OCI-LY7 (cell line): ENCODE measurements at regions not wholly inside any gene's neighbourhood (a gene's known extent, or its start where the extent isn't known, plus 50 kb on each side); places are given as distances from the start of the nearest gene placed in this dataset.

ENCODE experiments used
- BruUV-seq: library from RNA; stranded (reverse); fragments of 400-500 nt; replicated peaks from 2 replicates; lab custom pipeline; 2021; lab: Mats Ljungman, UMichigan
- CTCF ChIA-PET: fragments of 300-600 bp; sonication (Branson Sonifier 250); formaldehyde crosslinking; loops from one replicate; lab custom pipeline; 2022; ENCODE audit warnings: antibody characterized with exemption; ENCODE audit not compliant: unreplicated experiment; lab: Charles Lee
- POLR2A ChIA-PET: fragments of 300-600 bp; sonication (Branson Sonifier 250); formaldehyde crosslinking; loops from one replicate; lab custom pipeline; 2022; ENCODE audit warnings: antibody characterized with exemption; lab: Charles Lee
- DNase-seq: peaks from one replicate; pipeline ENCODE4 v3.0.0-alpha.2; 2015; ENCODE audit warnings: low spot score
- H2AFZ ChIP-seq: fragments of 200-600 bp; sonication (generic), shearing (Covaris generic); 2 replicates; pipeline ENCODE4 v1.6.1; 2014; ENCODE audit warnings: mild to moderate bottlenecking, antibody characterized with exemption, low read length, moderate library complexity
- H3K27ac ChIP-seq: fragments of 200-600 bp; sonication (generic); 2 replicates; pipeline ENCODE4 v1.5.1; 2014; ENCODE audit warnings: mixed run types, low read depth, mild to moderate bottlenecking, moderate library complexity, low read length, inconsistent platforms; ENCODE audit not compliant: poor library complexity, severe bottlenecking
- H3K36me3 ChIP-seq: fragments of 200-600 bp; sonication (generic); 2 replicates; pipeline ENCODE4 v1.6.1; 2014; ENCODE audit warnings: mild to moderate bottlenecking, antibody characterized with exemption, low read length, moderate library complexity, mixed read lengths; ENCODE audit not compliant: insufficient read depth
- H3K4me1 ChIP-seq: fragments of 200-600 bp; sonication (generic); 2 replicates; pipeline ENCODE4 v1.5.1; 2014; ENCODE audit warnings: mild to moderate bottlenecking, low read length; ENCODE audit not compliant: insufficient read depth, poor library complexity, severe bottlenecking
- H3K4me2 ChIP-seq: fragments of 200-600 bp; sonication (generic); 2 replicates; pipeline ENCODE4 v1.6.1; 2014; ENCODE audit warnings: mild to moderate bottlenecking, low read length
- H3K4me3 ChIP-seq: fragments of 200-600 bp; sonication (generic); 2 replicates; pipeline ENCODE4 v1.5.1; 2014; ENCODE audit warnings: mild to moderate bottlenecking, low read depth, low read length; ENCODE audit not compliant: poor library complexity, severe bottlenecking
- H3K79me2 ChIP-seq: fragments of 200-600 bp; sonication (generic); 2 replicates; pipeline ENCODE4 v1.6.1; 2016; ENCODE audit warnings: low read depth, mild to moderate bottlenecking, low read length, moderate library complexity, mixed read lengths; ENCODE audit not compliant: insufficient read depth
- H3K9me2 ChIP-seq: fragments of 200-600 bp; sonication (generic); 2 replicates; pipeline ENCODE4 v1.6.1; 2016; ENCODE audit warnings: mild to moderate bottlenecking, low read length, mixed read lengths; ENCODE audit not compliant: insufficient read depth
- H3K9me3 ChIP-seq: fragments of 200-600 bp; sonication (generic); 2 replicates; pipeline ENCODE4 v1.6.1; 2014; ENCODE audit warnings: mild to moderate bottlenecking, mixed run types, low read length, mixed read lengths
- H4K20me1 ChIP-seq: fragments of 200-600 bp; sonication (generic); 2 replicates; pipeline ENCODE4 v1.6.1; 2014; ENCODE audit warnings: mild to moderate bottlenecking, antibody characterized with exemption, low read length, moderate library complexity, mixed read lengths; ENCODE audit not compliant: insufficient read depth
- CTCF ChIP-seq: fragments of 200-600 bp; sonication (generic); conservative IDR thresholded peaks from 2 replicates; pipeline ENCODE4 v1.5.1; 2014; ENCODE audit warnings: mild to moderate bottlenecking, antibody characterized with exemption, low read length, moderate library complexity, mixed read lengths
- EZH2phosphoT487 ChIP-seq: fragments of 200-600 bp; sonication (generic); IDR thresholded peaks from 2 replicates; pipeline ENCODE4 v1.6.1; 2018; ENCODE audit warnings: low read depth, borderline replicate concordance, mild to moderate bottlenecking, mixed run types, antibody characterized with exemption, low read length, moderate library complexity, mixed read lengths
- intact Hi-C: fragments of 100-400 bp; cut with micrococcal nuclease; formaldehyde crosslinking; loops from one replicate; pipeline ENCODE4 v1.10.0; 2022; ENCODE audit not compliant: unreplicated experiment

GRCh38 chr4:187612301-187612700, 383.3 kb upstream of the ZFP42 start:
- H3K27ac ChIP-seq = no peak overlapping the region
- CTCF ChIA-PET = no interaction called here
- TF ChIP-seq CTCF = no peak
- no peak for TF ChIP-seq EZH2phosphoT487
- no peaks in the 10 kb centered on the region for H3K36me3 ChIP-seq
- intact Hi-C loops = no loop called here
- H3K9me2 ChIP-seq = no peaks in the 10 kb centered on the region
- DNase-seq = no peak
- no TSS peak for BruUV-seq
- H3K4me2 ChIP-seq = no peak overlapping the region
- H3K4me3 ChIP-seq = no peak overlapping the region
- no peaks in the 10 kb centered on the region for H3K4me1 ChIP-seq
- H3K9me3 ChIP-seq = no peaks in the 10 kb centered on the region
- H4K20me1 ChIP-seq = no peaks in the 10 kb centered on the region
- H3K79me2 ChIP-seq = no peaks in the 10 kb centered on the region
- POLR2A ChIA-PET = no interaction called here
- no peak overlapping the region for H2AFZ ChIP-seq

GRCh38 chr4:187613089-187613839, 382.3 kb upstream of the ZFP42 start:
- Histone ChIP-seq H3K79me2 (no peaks in the 10 kb centered on the region), H3K9me2 (no peaks in the 10 kb centered on the region), H3K4me1 (no peaks in the 10 kb centered on the region), H4K20me1 (no peaks in the 10 kb centered on the region), H3K9me3 (no peaks in the 10 kb centered on the region), H3K4me3 (no peak overlapping the region), H3K36me3 (no peaks in the 10 kb centered on the region), H3K27ac (no peak overlapping the region), H3K4me2 (no peak overlapping the region), H2AFZ (no peak overlapping the region)
- ChIA-PET CTCF (no interaction called here), POLR2A (no interaction called here)
- TF ChIP-seq EZH2phosphoT487 = no peak
- TF ChIP-seq CTCF = no peak
- no TSS peak for BruUV-seq
- intact Hi-C loops = no loop called here
- no peak for DNase-seq

GRCh38 chr4:187615972-187616371, 379.6 kb upstream of the ZFP42 start:
- Histone ChIP-seq H3K4me2 (no peak overlapping the region), H3K36me3 (no peaks in the 10 kb centered on the region), H3K9me2 (no peaks in the 10 kb centered on the region), H3K9me3 (no peaks in the 10 kb centered on the region), H3K4me3 (no peak overlapping the region), H2AFZ (no peak overlapping the region), H3K27ac (no peak overlapping the region), H4K20me1 (no peaks in the 10 kb centered on the region), H3K79me2 (no peaks in the 10 kb centered on the region), H3K4me1 (no peaks in the 10 kb centered on the region)
- POLR2A ChIA-PET = interaction anchor here (0.6 kb wide), 1 partner anchor 23 kb away, joined by 4 read pairs; no protein-coding TSS in a partner anchor
- intact Hi-C loops = no loop called here
- DNase-seq = no peak
- CTCF ChIA-PET = no interaction called here
- no TSS peak for BruUV-seq
- TF ChIP-seq CTCF (no peak), EZH2phosphoT487 (no peak)
